ENCODE measurements at regions not wholly inside any gene's neighbourhood (a gene's known extent, or its start where the extent isn't known, plus 50 kb on each side); places are given as distances from the start of the nearest gene placed in this dataset.

DNA sequence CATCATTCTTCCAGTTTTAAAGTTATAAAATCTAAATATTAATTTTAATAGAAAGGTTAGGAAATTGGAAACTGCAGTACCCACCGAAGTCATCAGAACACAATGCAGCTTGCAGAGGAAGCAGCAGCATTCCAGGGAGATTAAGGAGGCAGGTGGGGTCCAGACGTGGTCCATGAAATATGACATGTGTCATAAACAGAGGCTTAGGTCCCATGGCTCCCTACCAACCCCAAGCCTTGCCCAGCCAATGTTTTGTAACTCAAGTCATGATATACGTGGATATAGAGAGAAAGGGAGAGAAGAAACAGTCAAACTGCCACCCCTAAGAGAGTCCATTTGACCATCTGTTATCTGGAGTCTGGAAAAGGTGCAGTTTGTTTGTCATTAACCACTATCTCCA is 670.0 kb downstream of the TOX3 start:
- no peak for DNase-seq (ENCODE audit: extremely low read depth, low read depth)
- no peak overlapping the region for H3K4me3 ChIP-seq (replicated peaks; ENCODE audit: low read depth, low read length)
- TF ChIP-seq, protein P1, sequence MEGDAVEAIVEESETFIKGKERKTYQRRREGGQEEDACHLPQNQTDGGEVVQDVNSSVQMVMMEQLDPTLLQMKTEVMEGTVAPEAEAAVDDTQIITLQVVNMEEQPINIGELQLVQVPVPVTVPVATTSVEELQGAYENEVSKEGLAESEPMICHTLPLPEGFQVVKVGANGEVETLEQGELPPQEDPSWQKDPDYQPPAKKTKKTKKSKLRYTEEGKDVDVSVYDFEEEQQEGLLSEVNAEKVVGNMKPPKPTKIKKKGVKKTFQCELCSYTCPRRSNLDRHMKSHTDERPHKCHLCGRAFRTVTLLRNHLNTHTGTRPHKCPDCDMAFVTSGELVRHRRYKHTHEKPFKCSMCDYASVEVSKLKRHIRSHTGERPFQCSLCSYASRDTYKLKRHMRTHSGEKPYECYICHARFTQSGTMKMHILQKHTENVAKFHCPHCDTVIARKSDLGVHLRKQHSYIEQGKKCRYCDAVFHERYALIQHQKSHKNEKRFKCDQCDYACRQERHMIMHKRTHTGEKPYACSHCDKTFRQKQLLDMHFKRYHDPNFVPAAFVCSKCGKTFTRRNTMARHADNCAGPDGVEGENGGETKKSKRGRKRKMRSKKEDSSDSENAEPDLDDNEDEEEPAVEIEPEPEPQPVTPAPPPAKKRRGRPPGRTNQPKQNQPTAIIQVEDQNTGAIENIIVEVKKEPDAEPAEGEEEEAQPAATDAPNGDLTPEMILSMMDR (IDR thresholded peaks at IDR 0.05; ENCODE audit: low read depth, low read length, missing control alignments): no peak

DNA sequence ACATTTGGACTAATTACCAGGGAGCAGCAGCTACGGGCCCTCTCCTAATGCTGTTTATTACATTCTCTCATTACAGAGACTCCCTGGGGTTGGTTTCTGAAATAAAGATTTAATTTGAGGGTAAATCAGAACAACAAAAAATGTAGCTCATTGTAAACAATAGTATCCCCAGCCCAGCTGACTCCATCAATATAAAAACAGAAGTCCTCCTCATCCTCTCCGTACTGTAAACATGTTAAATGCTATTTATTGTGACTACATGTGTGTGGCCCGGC is 670.4 kb downstream of the TOX3 start:
- DNase-seq (ENCODE audit: extremely low read depth, low read depth): no peak
- TF ChIP-seq, protein P1 (IDR thresholded peaks at IDR 0.05; ENCODE audit: low read depth, low read length, missing control alignments): no peak
- H3K4me3 ChIP-seq (replicated peaks; ENCODE audit: low read depth, low read length): no peak overlapping the region

DNA sequence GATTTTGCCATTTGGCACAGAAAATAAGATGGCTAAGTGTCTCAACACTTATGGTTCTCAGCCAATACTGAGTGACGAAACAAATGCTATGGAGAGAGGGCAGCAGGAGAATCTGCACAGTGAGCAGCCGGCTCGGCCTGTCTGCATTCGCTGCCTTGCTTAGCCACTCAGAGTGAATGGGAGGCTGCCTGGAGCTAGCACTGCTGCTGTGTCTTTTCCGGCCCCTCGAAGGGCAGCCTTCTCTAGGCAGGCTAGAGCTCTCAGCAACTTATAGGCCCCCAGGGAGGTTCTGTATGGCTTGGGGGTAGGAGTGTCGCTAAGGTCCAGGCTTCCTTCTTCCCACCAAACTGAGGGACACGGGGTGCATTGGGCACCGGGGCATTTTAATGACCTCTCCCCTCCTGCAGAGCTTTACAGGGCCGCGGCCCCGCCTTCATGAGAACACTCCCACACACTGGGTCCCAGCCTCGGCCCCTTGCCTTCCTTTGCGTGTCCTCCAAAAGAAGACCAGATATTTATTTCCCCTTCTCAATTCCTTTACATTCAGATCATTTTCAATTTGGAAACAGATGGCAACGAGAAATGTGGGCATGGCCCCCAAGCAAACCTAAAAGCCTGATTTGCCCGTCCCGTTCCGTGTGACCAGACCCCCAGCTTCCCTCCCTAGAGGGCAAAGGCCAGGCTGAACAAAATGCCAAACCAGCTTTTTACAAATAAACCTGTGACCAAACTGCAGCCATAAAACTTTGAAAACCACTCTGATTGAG is 670.9 kb downstream of the TOX3 start:
- DNase-seq (ENCODE audit: extremely low read depth, low read depth): no peak
- TF ChIP-seq, protein P1 (IDR thresholded peaks at IDR 0.05; ENCODE audit: low read depth, low read length, missing control alignments): no peak
- H3K4me3 ChIP-seq (replicated peaks; ENCODE audit: low read depth, low read length): no peak overlapping the region

DNA sequence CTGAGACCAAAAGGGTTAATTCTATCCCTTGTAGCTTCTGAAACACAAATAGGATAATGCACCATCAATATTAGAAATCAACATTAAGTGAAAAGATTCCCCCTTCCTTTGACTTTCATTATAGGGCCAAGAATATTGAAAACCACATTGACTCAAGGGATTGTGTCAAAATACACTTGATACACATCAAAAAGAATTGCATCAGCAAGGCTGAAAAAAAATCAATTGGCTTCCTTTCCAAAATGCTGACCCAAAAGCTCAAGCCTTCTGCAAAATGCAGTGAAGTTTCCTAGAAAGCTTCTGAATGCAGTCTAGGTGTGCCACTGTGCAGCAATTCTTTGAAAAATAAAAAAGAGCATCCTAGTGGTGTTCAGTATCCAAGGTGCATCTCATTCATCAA is 674.4 kb downstream of the TOX3 start:
- DNase-seq (ENCODE audit: extremely low read depth, low read depth): no peak
- TF ChIP-seq, protein P1 (IDR thresholded peaks at IDR 0.05; ENCODE audit: low read depth, low read length, missing control alignments): no peak
- H3K4me3 ChIP-seq (replicated peaks; ENCODE audit: low read depth, low read length): no peak overlapping the region

DNA sequence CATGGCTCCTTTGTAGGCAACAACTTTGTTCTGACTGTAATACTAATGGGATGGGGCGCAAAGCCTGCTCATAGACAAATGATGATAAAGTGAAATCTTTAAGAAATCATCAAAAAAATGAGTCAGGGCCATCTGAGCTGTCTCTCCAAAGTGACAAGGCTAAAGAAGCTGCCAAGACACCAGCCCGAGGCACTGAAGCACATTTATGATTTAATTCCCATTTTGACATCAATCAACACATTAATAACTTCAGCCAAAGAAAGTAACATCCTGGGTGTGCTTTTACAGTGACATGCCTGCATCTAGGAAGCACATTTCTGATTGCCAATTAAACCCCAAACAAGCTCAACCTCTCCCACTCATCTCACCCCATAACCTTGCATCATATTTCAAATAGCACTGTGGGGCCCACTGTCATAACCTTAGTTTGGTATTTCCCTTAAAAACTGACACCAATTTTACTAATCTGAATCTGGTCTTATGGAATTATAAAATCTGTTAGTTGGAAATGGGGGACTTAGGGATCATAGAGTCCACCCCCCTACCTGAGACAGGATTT is 676.6 kb downstream of the TOX3 start:
- H3K4me3 ChIP-seq (replicated peaks; ENCODE audit: low read depth, low read length): no peak overlapping the region
- no peak for DNase-seq (ENCODE audit: extremely low read depth, low read depth)
- TF ChIP-seq, protein P1 (IDR thresholded peaks at IDR 0.05; ENCODE audit: low read depth, low read length, missing control alignments): no peak

DNA sequence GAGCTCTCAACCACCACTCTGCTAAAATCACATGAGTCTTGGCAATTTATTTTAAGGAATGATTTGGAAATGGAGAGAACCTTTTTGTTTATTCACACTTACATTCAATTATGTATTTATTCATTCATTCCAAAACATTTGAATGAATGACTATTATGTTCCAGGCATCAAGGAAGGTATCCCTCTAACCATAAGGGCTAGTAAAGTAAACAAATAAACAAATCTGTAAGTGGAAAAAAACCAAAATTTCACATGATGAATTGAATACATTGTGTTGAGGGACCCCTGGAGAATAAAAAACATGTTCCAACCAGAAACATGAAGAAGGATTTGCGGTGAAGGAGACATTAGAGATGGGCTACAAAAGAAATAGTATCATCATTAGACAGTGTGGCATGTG is 677.8 kb downstream of the TOX3 start:
- TF ChIP-seq, protein P1 (IDR thresholded peaks at IDR 0.05; ENCODE audit: low read depth, low read length, missing control alignments): no peak
- no peak overlapping the region for H3K4me3 ChIP-seq (replicated peaks; ENCODE audit: low read depth, low read length)
- no peak for DNase-seq (ENCODE audit: extremely low read depth, low read depth)

DNA sequence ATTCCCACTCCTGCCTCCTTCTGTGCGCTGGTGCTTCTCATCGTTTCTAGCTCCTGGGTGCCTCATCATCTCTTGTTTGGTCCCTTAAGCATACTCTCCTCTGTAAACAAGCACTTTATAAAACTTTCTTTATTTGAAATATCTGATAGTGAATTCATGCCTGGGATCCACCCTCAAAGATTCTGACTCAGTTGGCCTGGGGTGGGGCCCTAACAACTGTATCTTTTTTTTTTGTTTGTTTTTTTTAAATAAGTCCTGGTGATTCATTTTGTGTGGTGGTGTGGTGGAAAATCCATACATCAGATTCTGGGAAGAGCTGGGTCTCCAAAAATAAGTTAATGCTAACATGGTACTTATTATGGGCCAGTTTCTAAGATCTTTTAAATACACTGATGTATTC is 678.3 kb downstream of the TOX3 start:
- TF ChIP-seq, protein P1 (IDR thresholded peaks at IDR 0.05; ENCODE audit: low read depth, low read length, missing control alignments): no peak
- DNase-seq (ENCODE audit: extremely low read depth, low read depth): no peak

More for the DNA sequence above, 678.3 kb downstream of the TOX3 start:
- H3K4me3 ChIP-seq (replicated peaks; ENCODE audit: low read depth, low read length): no peak overlapping the region

Measured in HFF-Myc (cell line).